ENCODE measurements at regions not wholly inside any gene's neighbourhood (a gene's known extent, or its start where the extent isn't known, plus 50 kb on each side); places are given as distances from the start of the nearest gene placed in this dataset.

- peak; percentile 8 for DNase-seq (ENCODE audit: low spot score)
These were observed 54.4 kb upstream of the C1orf174 start for GRCh38 chr1:3954170-3955169.

- DNase-seq (ENCODE audit: low spot score): no peak
These were observed 55.2 kb upstream of the C1orf174 start for GRCh38 chr1:3955196-3955772.

GRCh38 chr1:3956527-3957170 lies 56.6 kb upstream of the C1orf174 start:
- peak; percentile 80 for DNase-seq (ENCODE audit: low spot score)

GRCh38 chr1:3959361-3959760 lies 59.3 kb upstream of the C1orf174 start:
- no peak for DNase-seq (ENCODE audit: low spot score)

- no peak for DNase-seq (ENCODE audit: low spot score)
These were observed 63.5 kb upstream of the C1orf174 start for GRCh38 chr1:3963554-3963953.

- DNase-seq (ENCODE audit: low spot score): no peak
These were observed 65.6 kb upstream of the C1orf174 start for GRCh38 chr1:3965693-3966092.

- no peak for DNase-seq (ENCODE audit: low spot score)
These were observed 68.8 kb upstream of the C1orf174 start for GRCh38 chr1:3968851-3969250.

- no peak for DNase-seq (ENCODE audit: low spot score)
These were observed 71.9 kb upstream of the C1orf174 start for GRCh38 chr1:3971981-3972380.

GRCh38 chr1:3975903-3976630 lies 76.0 kb upstream of the C1orf174 start:
- DNase-seq (ENCODE audit: low spot score): no peak

GRCh38 chr1:3976821-3977220 lies 76.7 kb upstream of the C1orf174 start:
- no peak for DNase-seq (ENCODE audit: low spot score)

- no peak for DNase-seq (ENCODE audit: low spot score)
These were observed 78.3 kb upstream of the C1orf174 start for GRCh38 chr1:3978196-3978989.

- DNase-seq (ENCODE audit: low spot score): no peak
These were observed 78.9 kb upstream of the C1orf174 start for GRCh38 chr1:3978990-3979325.

- DNase-seq (ENCODE audit: low spot score): no peak
These were observed 81.2 kb upstream of the C1orf174 start for GRCh38 chr1:3981261-3981660.

- DNase-seq (ENCODE audit: low spot score): no peak
These were observed 81.9 kb upstream of the C1orf174 start for GRCh38 chr1:3981746-3982505.

- no peak for DNase-seq (ENCODE audit: low spot score)
These were observed 83.1 kb upstream of the C1orf174 start for GRCh38 chr1:3983181-3983580.

GRCh38 chr1:3984586-3984985 lies 84.5 kb upstream of the C1orf174 start:
- DNase-seq (ENCODE audit: low spot score): no peak

- DNase-seq (ENCODE audit: low spot score): no peak
These were observed 86.7 kb upstream of the C1orf174 start for GRCh38 chr1:3986686-3987218.

GRCh38 chr1:3987669-3988235 lies 87.7 kb upstream of the C1orf174 start:
- DNase-seq (ENCODE audit: low spot score): no peak

- DNase-seq (ENCODE audit: low spot score): no peak
These were observed 88.4 kb upstream of the C1orf174 start for GRCh38 chr1:3988431-3988830.

GRCh38 chr1:3989465-3989864 lies 89.4 kb upstream of the C1orf174 start:
- DNase-seq (ENCODE audit: low spot score): no peak

Measured in kidney tubule cell (primary cell).